ENCODE measurements at regions not wholly inside any gene's neighbourhood (a gene's known extent, or its start where the extent isn't known, plus 50 kb on each side); places are given as distances from the start of the nearest gene placed in this dataset.
"Not testable (repeated sequence)": the region's sequence is repeated elsewhere in the genome, so short reads cannot be mapped to it uniquely, and the experiment has no call there.

- FAIRE-seq = no peak
Observed at GRCh38 chr12:5328669-5329517, 103.0 kb upstream of the NTF3 start.

DNA sequence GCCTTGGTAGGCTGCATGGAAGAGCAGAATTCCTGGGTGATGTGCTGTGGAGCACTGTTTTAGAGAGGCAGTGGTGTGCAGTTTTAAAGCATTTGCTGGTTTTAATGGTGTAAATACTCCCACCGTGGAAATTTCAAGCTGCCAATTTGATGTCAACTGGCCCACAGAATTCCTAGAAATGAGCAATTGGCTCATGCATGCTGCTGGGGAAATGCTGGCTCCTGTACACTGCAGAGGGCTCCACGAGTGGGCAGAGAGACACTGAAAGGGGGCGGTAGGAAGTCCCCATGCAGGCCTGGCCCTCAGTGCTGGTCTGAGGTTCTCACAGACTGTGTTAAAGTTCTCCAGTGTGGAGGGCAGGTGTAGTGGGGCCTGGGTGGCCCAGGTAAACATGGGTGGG is 99.4 kb upstream of the NTF3 start:
- no peak for FAIRE-seq

DNA sequence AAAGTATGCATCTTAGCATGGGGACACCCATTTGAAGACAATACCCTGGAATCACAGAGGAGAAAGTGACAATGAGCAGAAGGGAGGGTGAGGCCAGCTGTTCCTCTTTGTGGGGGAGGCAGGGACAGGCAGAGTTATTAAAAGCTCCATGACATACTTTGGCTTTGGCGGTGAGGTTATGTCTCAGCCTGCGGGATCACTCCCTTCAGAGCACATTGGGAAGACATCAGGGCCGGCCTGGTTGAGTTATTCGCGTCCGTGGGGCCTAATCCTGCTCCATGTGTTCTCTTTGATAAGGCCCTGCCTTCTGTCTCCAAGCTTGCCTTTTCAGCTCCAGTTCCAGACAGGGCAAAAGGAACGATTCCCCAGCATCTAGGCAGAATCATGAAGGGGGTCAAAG is 98.8 kb upstream of the NTF3 start:
- no peak for FAIRE-seq

- no peak for FAIRE-seq
Observed at GRCh38 chr12:5335069-5335468, 96.8 kb upstream of the NTF3 start.

GRCh38 chr12:5341086-5341485 is 90.8 kb upstream of the NTF3 start:
- not testable (repeated sequence) for FAIRE-seq

DNA sequence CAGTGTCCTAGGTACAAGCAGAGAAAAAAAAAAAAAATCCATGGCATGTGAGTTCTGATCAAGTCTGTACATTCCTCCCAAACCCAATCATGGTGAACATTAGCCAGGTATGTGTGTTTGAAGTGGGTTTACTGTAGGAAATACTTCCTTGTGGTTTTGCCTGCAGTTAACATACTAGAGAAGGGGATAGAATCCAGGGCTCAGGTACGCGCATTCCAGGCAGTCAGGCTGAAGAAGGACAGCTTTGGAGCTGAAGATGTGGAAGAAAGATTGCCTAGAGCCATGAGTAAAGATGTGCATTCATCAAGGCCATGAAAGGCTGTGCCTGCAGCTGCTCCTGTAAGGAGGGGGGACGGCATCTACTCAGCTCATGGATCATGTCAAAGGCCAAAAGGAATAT is 88.2 kb upstream of the NTF3 start:
- no peak for FAIRE-seq

DNA sequence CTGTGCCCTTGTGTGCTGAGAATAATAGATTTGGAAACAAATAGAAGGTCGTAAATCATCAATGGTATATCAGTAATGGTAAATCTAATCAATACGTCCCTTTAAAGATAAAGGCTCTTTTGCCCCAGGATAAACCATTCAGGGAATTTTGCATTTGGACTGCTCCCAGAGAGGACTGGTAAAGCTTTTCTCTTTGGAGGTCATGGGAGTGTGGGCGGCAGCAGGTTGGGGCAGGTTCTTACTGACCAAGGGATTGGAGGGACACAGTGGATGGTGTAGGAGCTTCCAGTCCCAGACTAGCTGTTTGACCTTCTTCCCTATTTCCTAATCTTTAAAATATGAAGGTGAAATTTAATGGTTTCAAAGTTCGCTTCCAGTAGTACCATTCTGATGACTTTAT is 87.8 kb upstream of the NTF3 start:
- FAIRE-seq = no peak

DNA sequence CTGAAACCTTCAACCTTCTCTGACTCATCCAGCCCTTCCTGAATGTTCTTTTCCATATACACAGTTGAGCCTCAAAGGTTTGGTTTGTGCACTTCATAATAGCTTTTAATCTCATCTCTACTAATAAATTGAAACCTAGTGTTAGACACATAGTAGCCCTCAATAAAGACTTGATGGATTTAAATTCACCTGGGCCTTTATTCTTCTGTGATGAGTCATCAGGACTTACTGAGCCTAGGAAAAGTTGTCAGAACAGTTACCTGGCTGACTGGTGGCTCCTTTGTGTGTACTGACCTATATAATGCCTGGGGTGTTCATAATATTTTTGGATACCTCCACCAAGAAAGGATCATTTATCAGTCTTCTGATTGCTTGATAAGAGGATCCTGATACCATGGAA is 86.4 kb upstream of the NTF3 start:
- no peak for FAIRE-seq

GRCh38 chr12:5348057-5348456 is 83.9 kb upstream of the NTF3 start:
- no peak for FAIRE-seq

DNA sequence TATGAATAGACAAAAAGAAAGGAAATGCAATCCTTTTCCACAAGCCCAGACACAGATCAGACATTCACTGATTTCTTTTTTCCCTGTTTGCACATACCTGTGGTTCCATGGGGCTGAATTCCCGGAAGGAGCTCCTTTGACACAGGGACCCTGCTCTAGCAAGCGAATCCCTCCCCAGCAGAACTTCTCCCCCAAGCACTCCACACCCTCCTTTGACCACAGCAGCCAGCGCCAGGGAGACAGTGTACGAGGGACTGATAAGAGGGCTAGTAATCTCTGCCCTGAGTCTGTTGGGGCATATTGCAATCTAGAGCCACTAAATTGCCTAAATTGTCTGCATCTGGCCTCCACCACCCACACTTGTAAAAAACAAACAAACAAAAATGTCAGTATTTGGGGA is 83.4 kb upstream of the NTF3 start:
- FAIRE-seq = no peak

- FAIRE-seq = no peak
Observed at GRCh38 chr12:5364036-5364770, 67.7 kb upstream of the NTF3 start.

DNA sequence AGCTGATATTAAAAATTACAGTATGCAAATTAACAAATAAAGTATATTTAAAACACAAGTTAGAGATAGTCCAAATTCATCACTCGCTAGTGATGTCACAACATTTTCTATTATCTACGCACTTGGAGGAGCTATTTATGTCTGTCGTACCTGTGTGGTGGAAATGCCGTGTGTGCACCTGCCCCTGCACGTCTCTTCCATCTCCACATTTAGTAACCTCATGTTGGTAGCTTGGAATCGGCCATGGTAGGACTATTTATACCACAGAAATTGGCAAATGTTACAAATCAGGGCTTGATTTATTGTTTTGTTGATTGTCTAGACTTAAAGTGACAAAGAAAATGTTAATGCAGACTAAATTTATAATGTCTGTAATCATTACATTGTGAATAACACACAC is 62.6 kb upstream of the NTF3 start:
- no peak for FAIRE-seq

DNA sequence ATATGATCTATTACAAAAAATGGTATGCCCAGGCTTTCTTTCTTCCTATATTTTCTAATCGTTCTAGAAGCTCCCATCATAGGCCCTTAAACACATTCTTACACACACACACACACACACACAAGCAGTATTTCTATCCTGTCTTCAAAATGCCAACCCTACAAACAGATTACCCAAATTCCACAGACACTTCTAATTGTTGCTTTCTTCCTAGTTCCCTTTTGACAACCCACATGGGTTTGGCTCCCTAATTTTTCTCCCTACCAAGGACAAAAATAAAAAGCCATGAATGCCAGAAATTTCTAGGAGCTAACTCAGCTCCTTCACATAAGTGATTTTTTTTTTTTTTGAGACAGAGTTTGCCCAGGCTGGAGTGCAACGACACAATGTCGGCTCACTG is 60.3 kb upstream of the NTF3 start:
- FAIRE-seq = no peak

- FAIRE-seq = no peak
Observed at GRCh38 chr12:5374713-5375112, 57.2 kb upstream of the NTF3 start.

- FAIRE-seq = no peak
Observed at GRCh38 chr12:5375547-5376295, 56.2 kb upstream of the NTF3 start.

- no peak for FAIRE-seq
Observed at GRCh38 chr12:5376591-5377207, 55.2 kb upstream of the NTF3 start.

GRCh38 chr12:5377997-5378592 is 53.8 kb upstream of the NTF3 start:
- FAIRE-seq = no peak

GRCh38 chr12:5379749-5380496 is 52.0 kb upstream of the NTF3 start:
- no peak for FAIRE-seq
